Fibroblast of skin of abdomen (primary cell): ENCODE measurements at regions not wholly inside any gene's neighbourhood (a gene's known extent, or its start where the extent isn't known, plus 50 kb on each side); places are given as distances from the start of the nearest gene placed in this dataset.
A peak's percentile ranks its signal among the peaks of the same experiment; 100 is the strongest.
"Not testable (repeated sequence)": the region's sequence is repeated elsewhere in the genome, so short reads cannot be mapped to it uniquely, and the experiment has no call there.

ENCODE experiments used
- DNase-seq: peaks from one replicate; pipeline ENCODE4 v3.0.0-alpha.2; 2013

DNA sequence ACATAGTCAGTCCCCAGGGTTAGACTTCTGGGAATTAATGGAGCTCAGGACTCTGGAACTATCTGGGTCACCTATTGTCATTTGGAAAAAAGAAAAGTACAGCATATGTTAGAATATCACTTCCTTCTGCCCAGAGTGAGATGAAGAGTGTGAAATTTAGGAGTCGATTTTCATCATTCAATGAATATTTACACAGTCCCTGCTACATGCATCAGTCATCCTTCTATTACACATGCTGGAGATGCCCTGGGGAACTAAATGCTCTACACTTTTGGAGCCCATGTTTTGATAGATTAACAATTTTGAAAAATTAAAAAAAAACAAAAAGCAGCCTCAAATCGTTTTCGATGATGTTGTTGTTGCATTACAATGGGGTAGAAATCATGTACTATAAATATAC is 315.4 kb downstream of the ALDH8A1 start:
- no peak for DNase-seq

DNA sequence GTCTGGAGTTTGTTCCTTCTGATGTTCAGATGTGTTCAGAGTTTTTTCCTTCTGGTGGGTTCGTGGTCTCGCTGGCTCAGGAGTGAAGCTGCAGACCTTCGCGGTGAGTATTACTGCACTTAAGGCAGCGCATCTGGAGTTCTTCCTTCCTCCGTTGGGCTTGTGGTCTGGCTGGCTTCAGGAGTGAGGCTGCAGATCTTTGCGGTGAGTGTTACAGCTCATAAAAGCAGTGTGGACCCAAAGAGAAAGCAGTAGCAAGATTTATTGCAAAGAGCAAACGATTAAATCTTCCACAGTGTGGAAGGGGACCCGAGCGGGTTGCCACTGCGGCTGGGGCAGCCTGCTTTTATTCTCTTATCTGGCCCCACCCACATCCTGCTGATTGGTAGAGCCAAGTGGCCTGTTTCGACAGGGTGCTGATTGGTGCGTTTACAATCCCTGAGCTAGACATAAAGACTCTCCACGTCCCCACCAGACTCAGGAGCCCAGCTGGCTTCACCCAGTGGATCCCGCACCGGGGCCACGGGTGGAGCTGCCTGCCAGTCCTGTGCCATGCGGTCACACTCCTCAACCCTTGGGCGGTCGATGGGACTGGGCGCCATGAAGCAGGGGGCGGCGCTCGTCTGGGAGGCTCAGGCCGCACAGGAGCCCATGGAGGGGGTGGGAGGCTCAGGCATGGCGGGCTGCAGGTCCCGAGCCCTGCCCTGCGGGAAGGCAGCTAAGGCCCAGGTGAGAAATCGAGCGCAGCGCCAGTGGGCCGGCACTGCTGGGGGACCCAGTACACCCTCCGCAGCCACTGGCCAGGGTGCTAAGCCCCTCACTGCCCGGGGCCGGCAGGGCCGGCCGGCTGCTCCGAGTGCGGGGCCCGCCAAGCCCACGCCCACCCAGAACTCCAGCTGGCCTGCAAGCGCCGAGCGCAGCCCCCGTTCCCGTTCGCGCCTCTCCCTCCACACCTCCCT is 315.3 kb upstream of the SGK1 start:
- DNase-seq, result peak; percentile 87

DNA sequence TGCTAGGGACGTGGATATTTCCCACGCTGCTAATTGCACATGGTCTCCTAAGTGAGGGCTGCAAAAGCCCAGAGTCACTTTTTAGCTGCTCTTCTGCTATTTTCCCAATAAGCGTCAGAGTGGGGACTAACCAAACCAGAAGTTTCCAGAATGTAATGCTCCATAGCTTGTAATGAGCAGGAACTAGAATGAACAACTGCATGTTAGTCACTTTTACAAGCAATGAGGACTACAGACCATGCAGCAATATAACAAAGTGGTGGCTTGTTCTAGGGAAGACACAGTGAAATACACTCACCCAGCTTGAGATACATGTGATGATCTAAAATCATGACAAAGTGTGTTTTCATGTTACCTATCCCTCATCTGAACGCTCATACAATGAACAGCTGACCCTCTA is 314.1 kb upstream of the SGK1 start:
- no peak for DNase-seq

DNA sequence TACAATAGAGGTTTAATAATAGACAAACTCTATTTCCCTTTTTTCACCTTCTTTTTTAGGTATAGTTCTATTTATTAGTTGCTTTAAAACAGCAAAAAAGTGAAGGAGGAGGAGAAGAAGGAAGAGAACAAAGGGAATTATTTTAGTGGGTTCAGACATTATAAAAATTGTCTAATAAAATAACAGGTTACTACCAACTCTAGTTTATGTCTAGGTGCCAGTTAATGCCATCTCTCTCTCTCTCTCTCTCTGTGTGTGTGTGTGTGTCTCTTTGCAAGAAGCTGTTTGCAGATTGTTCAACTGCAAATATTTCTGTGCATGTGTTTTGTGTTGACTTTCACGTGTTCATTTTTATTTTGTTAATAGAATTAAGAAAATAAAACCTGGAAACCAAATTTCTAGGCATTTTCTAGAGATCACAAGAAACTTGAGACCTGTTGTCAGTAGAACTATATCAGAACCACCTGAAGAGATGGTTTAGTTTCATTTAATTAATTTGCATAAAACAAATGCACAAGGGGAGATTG is 313.5 kb upstream of the SGK1 start:
- DNase-seq, result no peak

DNA sequence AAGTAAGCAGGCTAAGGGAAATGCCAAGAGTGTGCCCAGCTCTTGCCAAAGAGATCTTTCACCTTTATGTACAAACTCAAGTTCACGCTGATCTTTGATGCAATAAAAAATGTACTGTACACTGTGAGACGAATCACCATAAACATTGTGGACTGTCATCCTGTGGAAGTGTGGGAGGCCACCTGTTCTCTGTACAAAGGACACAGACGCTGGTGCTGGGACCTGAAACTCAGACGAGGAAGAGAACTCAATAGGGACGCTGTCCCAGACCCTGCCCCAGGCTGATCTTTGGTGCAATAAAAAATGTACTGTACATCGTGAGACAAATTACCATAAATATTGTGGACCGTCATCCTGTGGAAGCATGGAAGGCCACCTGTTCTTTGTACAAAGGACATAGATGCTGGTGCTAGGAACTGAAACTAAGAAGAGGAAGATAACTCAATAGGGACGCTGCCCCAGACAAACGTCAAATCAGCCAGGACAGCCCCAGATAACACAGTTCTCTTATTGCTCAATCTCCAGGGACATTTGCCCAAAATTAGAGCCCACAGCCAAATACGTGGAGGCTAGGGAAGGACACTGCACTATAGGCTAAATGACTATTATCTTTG is 312.7 kb upstream of the SGK1 start:
- no peak for DNase-seq

DNA sequence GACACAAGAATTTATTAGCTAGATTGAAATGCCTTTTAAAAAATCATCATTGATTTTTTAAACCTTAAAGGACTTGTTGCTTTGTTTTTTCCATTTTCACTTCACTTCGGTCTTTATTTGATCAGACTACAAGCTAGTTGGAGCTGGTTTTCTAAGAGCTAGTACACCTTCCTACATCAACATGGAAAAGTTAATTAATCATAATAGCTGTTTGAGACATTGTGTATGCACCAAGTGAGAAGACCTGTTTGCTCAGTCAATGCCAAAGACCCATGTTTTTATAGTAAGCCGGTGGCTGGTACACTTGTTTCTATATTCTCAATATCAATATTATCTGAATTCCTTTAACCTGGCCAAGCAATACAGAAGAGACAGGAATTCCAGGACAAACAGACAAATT is 310.2 kb upstream of the SGK1 start:
- no peak for DNase-seq

DNA sequence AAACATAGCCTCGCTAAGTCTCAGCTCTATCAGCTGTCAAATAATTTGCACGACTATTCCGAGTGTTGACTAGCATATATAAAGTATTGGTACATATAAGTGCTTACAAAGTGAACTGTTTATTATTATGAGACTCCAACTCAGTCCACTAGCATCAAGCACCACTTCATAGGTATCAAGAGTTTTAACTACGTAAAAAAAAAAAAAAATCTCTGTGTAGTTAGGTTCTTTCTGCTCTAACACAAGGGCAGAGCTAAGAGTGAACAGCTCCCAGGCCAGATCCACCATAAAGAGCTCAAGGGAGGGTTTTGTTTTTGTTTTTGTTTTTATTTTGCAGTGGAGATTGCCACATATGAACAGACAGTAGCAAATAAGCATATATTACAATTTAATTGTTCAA is 309.8 kb upstream of the SGK1 start:
- DNase-seq, result no peak

DNA sequence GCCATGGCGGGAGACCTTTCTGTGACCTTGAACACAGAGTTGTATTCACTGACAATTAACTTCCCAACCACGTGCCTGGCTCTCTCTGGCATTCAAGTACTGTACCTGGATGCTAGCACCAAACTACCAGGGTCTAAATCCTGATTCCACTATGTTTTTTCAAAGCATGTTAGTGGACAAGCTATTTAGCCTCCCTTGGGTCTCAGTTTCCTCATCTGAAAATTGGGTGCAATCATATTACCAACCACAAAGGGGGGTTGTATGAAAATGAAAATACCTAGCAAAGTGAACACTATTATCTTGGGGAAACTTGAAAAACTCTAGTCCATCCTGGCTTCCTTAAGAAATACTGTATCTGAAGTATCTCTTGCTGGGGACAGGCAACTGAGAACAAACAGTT is 308.7 kb upstream of the SGK1 start:
- no peak for DNase-seq

DNA sequence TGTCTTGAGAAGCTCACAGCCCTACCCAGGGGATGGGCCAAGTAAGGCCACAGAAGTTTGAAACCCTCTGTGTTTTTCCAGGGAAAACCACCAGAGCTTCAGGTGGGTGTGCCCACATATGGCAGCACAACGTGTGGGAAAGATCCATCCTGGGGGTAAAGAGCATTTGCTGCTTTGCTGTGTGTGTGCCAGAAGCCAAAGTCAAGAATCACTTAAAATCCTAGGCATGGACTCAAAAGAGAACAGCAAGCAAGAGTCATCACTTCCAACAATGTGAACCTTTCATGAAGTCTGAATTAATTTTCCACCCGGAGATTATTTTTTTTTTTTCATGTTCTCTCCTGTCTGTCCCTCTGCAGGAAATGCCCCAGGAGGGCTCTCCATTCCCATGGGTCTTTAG is 308.2 kb upstream of the SGK1 start:
- no peak for DNase-seq

DNA sequence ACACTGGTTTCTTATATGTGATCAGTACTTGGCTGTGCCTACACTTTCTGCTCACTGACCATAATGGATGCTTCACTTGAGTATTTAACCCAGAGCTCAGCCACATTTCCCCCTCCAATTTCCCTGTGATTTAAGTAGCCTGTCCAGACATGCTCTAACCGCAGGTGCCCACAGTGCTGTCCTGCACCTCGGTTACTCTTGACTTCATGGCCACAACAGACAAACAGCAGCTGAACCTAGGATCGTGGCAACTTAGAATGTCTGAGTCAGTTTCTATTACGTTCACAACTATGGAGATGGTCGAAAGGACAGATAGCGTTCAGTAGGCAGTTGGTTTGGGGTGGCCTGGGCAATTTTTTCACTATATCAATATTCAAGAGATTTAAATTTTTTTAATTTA is 306.9 kb upstream of the SGK1 start:
- no peak for DNase-seq

DNA sequence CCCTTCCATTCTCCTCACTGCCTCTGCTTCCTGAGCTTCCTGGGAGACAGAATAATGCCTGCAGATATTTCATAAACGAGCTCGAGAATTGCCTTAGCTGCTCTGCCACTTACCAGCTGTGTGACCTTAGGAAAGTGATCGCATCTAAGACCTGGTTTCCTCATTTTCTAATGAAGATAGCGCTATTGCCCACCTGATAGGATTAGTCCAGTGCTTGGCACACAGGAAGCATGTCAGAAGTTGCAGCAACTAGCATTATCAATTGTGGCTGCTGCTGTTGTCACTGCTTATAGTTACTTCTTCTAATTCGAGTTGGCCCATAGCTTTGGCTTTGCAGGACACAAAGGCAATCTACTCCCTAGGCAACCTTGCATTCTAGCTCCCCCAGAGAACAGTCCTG is 305.5 kb upstream of the SGK1 start:
- DNase-seq, result no peak

DNA sequence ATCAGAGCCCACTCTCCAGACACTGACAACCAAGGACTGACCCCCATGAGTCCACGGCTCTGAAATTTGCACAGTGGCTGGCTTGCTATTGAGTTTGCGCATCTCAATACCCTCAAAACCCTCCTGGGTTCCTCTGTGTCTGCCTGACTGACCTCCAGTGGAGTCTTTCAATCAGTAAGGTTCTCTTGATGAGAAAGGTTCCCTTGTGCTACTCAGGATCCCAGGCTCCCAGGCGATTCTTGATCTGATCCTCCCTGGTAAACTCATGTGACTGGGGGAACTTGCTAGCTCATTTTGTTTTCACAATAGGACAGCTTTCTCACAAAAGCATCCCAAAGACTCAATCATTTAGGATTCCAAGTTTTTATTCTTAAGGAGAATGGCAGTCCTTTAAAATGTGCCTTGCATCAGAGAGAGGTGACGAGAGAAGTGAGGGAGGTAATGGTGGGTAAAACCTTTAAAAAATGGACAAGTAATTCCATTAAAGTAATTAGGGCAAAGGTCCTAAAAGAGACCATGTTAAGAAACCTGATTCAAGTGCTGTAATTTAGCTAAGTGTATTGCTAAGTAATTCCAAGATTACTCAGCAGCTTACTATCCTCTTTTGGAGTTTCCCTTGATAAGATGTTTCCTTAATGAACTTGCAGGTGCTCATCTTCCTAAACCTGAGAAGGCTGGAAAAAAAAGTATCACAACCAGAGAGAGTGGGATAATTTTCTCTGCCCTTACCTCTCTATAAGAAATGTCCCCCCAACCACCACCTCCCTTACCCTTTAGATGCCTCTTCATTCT is 304.7 kb upstream of the SGK1 start:
- DNase-seq, result no peak

DNA sequence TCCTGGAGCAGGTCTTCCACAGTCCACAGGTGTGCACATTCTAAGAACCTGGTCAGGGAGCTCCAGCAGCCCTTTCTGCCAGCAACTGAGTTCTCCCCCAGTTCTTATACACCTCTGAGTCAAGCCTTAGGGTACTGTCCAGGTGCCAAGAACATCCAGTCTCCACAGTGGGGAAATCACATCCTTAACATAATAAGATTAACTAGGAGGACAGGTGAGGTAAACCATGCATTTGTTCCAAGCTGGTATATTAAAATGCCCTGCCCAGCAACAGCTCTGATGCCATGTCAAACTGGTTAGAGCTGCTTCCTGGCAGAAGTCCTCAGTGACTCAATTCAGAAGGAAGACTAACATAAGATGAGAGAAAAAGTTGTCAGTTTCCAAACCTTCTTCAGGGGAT is 303.9 kb upstream of the SGK1 start:
- DNase-seq, result no peak

DNA sequence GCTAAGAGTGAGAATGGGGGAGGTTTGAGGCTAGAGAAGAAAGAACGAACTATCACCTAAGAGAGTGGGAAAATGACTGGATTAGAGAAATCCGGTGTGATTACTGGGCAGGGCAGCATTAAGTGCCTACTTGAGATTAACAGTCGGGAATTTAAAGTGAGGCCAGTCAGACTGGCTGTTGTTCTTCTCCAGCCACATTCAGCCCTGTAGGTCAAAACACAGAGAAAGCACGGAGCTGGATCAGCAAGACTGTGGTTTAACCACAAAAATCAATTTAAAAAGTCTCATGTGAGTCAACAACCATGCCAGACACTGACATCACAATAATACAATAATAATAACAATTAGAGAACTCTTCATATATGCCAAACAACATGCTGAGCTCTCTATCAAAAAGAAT is 301.9 kb upstream of the SGK1 start:
- DNase-seq, result peak; percentile 63

DNA sequence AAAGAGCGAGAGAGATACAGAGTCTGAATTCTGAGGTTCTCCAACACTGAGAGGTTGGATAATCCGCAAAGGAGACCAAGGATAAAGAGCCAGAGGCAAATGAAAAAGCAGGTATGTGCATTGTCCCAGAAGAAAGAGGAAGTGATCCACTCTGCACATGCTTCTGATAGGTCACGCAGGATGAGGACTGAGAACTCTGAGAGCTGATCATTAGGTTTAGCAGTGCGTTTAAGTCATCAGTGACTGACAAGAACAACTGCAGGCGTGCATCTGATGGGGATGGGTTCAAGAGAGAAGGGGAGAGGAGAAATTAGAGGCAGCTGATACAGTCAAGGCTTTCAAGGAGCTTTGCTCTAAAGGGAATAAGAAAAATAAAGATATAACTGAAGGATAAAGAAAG is 301.2 kb upstream of the SGK1 start:
- DNase-seq, result no peak

DNA sequence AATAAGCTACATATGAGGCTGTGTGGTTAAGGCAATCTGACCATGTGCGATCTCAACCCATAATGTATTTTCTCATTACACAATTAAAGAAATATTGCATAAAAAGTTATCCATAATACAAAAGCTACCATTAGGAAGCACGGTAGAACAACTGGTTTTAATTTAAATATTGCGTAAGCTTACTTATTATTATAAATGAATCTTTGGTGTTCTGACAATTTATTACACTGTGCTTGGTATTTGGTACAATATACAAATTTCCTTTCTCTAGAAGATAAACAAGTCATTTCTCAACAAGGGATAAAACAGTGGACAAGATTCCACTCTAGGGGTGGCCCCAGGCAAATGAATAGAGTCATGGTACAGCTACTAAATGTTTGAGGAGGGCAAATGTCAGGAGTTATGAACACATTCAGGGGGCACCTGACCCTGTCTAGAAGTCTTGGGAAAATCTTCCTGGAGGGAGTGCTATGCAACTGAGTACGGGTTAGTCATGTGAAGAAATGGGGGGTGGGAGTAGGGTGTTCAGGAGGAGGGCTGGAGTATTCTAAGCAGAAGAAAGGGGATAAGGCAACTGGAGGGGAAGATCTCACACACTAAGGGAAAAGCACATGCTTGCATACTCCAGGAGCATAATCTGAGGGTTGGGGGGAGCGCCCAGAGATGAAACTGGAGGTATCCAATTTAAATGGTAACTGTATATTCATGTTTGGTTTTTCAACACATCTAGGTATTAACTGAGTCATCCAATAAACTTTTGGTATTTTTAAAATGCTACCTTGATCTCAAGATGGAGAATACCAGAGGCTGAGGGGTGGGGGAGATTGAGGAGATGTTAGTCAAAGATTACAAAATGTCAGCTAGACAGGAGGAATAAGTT is 296.9 kb upstream of the SGK1 start:
- DNase-seq, result peak; percentile 67

DNA sequence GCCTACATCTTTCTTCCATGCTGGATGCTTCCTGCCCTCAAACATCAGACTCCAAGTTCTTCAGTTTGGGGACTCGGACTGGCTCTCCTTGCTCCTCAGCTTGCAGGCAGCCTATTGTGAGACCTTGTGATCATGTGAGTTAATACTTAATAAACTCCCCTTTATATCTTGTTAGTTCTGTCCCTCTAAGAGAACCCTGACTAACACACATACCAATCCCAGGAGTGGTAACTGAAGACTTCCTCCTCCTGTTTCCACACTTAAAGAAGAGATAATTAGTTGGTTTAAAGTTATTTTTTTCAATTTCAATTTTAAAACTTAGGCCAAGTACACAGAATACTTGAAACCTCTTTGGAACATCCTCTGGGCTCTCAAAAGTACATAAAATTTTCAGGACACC is 294.2 kb upstream of the SGK1 start:
- DNase-seq, result not testable (repeated sequence)

DNA sequence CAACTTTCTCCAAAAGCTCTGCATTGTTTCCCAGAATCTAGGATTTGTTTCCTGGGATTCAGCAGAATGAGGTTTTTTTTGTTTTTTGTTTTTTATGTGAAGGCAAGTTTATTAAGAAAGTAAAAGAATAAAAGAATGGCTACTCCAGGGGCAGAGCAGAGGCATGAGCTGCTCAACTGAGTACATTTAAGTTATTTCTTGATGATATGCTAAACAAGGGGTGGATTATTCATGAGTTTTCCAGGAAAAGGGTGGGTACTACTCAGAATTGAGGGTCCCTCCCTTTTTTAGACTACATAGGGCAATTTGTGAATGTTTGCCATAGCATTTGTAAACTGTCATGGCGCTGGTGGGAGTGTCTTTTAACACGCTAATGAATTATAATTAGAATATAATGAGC is 292.5 kb upstream of the SGK1 start:
- DNase-seq, result no peak

DNA sequence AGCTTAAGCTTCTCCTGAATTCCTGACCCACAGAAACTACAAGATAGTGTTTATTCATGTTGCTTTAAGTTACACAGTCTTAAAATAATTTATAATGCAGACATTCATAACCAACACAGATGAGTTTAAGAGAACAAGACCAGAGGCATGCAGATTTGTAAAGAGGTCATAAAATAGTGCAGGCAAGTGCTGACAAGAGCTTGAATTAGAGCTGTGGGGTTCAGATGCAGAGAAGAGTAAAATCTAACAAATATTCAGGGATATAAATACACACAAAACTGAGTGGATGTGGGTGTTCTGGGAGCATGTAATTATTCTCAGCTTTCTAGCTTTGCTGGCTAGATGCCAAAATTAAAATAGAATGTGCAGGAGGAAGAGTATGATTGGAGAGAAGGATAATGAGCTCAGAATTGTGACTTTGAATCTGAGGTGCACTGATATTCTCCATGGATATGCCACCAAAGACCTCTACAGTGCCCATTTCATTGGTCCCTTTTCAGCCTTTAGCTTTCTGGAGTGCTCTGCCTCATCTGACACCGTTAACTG is 291.9 kb upstream of the SGK1 start:
- peak; percentile 54 for DNase-seq

DNA sequence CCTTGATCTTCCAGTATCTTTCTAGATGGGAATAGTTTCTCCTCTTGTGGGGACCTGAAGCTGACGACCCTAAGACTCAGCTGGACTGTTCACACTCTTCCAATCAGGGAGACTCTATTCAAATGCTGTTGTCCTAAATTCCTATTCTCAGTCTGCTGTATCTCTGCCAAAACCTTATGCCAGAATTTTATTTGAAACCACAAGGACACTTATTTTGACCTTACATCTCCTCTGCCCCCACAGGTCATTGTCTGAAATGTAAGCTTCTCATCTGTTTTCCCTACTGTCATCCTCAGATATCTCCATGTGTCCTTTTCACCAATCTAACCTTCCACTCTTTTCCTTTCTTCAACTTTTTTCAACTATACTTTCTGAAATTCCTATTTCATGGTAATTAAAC is 289.5 kb upstream of the SGK1 start:
- DNase-seq, result no peak

DNA sequence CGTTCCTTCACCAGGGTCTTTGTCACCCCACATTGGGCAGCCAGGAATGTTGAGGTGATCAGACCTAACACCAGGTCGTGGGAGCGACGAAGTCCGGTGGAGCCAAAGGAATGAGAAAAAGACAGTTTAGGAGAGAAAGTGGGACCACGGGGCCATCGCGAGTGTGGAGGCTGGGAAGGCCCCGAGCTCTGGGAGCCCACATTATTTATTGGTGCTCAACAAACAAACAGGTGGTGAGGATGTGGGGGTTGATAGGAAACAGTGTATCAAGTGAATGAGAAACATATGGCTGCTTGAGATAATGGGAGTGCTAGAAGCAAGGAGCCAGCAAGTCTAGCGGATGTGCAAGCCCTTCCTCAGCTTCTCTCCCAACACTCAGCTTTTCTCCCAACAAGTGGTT is 287.1 kb upstream of the SGK1 start:
- no peak for DNase-seq
